ENCODE measurements at regions not wholly inside any gene's neighbourhood (a gene's known extent, or its start where the extent isn't known, plus 50 kb on each side); places are given as distances from the start of the nearest gene placed in this dataset.

DNA sequence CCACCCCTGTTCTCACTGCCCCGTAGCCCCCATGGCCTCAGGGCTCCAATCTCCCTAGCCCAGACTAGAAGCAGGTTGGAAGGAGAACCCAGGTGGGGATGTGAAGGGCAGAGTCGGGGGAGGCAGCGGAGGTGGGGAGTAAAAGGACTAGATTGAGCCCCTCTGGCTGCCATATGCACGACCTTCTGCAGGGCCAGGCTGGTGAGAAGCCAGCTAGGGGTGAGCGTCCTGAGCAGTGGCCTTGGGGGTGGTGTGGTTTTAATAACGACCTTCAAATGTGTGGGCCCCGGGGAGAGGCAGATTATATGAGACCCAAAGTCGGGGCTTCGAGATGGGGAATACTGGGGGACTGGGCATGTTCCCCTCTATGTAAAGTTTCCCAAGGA is 139.5 kb downstream of the C9orf50 start:
- no peak for TF ChIP-seq CTCF (conservative IDR thresholded peaks at IDR 0.05)
- no peak for TF ChIP-seq EZH2 (IDR thresholded peaks at IDR 0.05; ENCODE audit: low read depth)
